HEK293T (cell line): ENCODE measurements at regions not wholly inside any gene's neighbourhood (a gene's known extent, or its start where the extent isn't known, plus 50 kb on each side); places are given as distances from the start of the nearest gene placed in this dataset.

Experiments used
- CTCF ChIA-PET: fragments of 350-600 bp; formaldehyde crosslinking; extraction: SDS; loops from one replicate; lab custom pipeline; 2021; ENCODE audit warnings: antibody characterized with exemption, inconsistent platforms; lab: Yijun Ruan, JAX
- POLR2A ChIA-PET: fragments of 350-600 bp; formaldehyde crosslinking; extraction: SDS; loops from one replicate; lab custom pipeline; 2020; ENCODE audit warnings: antibody characterized with exemption, inconsistent platforms; lab: Yijun Ruan, JAX
- DNase-seq: peaks from one replicate; pipeline ENCODE4 v3.0.0; 2012; ENCODE audit warnings: mixed read lengths; ENCODE audit errors: extremely low spot score
- ARNT ChIP-seq: fragments of 450-650 bp; IDR thresholded peaks from 2 replicates; pipeline ENCODE4 v1.6.1; 2017; ENCODE audit warnings: mild to moderate bottlenecking
- BHLHE40 ChIP-seq: fragments of 450-650 bp; IDR thresholded peaks from 2 replicates; pipeline ENCODE4 v1.6.1; 2016; ENCODE audit warnings: mild to moderate bottlenecking, moderate library complexity, borderline replicate concordance
- CTBP1 ChIP-seq: fragments of 450-650 bp; IDR thresholded peaks from 2 replicates; pipeline ENCODE4 v1.6.1; 2016; ENCODE audit warnings: borderline replicate concordance
- ELF4 ChIP-seq: fragments of 450-650 bp; IDR thresholded peaks from 2 replicates; pipeline ENCODE4 v1.6.1; 2017; ENCODE audit warnings: antibody characterized with exemption
- FOXA1 ChIP-seq: fragments of 450-650 bp; IDR thresholded peaks from 2 replicates; pipeline ENCODE4 v1.6.1; 2016; ENCODE audit warnings: mild to moderate bottlenecking
- FOXK2 ChIP-seq: fragments of 450-650 bp; IDR thresholded peaks from 2 replicates; pipeline ENCODE4 v1.6.1; 2016; ENCODE audit warnings: mild to moderate bottlenecking
- FOXM1 ChIP-seq: fragments of 450-650 bp; IDR thresholded peaks from 2 replicates; pipeline ENCODE4 v1.6.1; 2017; ENCODE audit warnings: mild to moderate bottlenecking, borderline replicate concordance
- HDGF ChIP-seq: fragments of 450-650 bp; IDR thresholded peaks from 2 replicates; pipeline ENCODE4 v1.6.1; 2017; ENCODE audit warnings: antibody characterized with exemption, borderline replicate concordance
- L3MBTL2 ChIP-seq: fragments of 450-650 bp; conservative IDR thresholded peaks from 2 replicates; pipeline ENCODE4 v1.6.1; 2016; ENCODE audit warnings: mild to moderate bottlenecking
- LEF1 ChIP-seq: fragments of 450-650 bp; IDR thresholded peaks from 2 replicates; pipeline ENCODE4 v1.6.1; 2017; ENCODE audit warnings: mild to moderate bottlenecking, borderline replicate concordance
- NFRKB ChIP-seq: fragments of 450-650 bp; IDR thresholded peaks from 2 replicates; pipeline ENCODE4 v1.6.1; 2016; ENCODE audit warnings: mild to moderate bottlenecking, moderate library complexity
- SP1 ChIP-seq: fragments of 450-650 bp; IDR thresholded peaks from 2 replicates; pipeline ENCODE4 v1.6.1; 2017
- SUZ12 ChIP-seq: fragments of 450-650 bp; IDR thresholded peaks from 2 replicates; pipeline ENCODE4 v1.6.1; 2016; ENCODE audit warnings: mild to moderate bottlenecking
- TARDBP ChIP-seq: fragments of 450-650 bp; IDR thresholded peaks from 2 replicates; pipeline ENCODE4 v1.6.1; 2016
- ZNF384 ChIP-seq: fragments of 450-650 bp; IDR thresholded peaks from 2 replicates; pipeline ENCODE4 v1.6.1; 2016
- TF ChIP-seq, protein P1 (sequence below): fragments of 450-650 bp; IDR thresholded peaks from 2 replicates; pipeline ENCODE4 v1.6.1; 2016

DNA sequence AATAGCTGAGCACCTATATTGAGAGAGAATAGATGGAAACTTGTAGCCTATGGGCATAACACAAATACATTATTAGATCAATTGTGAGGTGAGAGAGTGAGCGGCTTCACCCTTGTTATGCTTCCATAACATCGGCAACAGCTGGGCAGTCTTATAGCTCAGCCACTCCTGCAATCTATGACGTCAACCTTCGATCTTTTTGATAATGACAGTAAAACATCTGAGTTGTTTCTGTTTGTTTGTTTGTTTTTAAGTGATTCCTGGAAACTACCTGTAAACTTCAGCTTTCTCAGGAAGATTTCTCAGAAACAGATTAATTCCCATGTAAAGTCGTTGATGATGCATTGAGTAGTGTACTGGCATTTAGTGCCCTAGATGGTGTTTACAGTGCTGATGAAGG is 90.0 kb downstream of the DSEL start:
- POLR2A ChIA-PET, result no interaction called here
- CTCF ChIA-PET, result no interaction called here
- no peak for TF ChIP-seq SP1
- no peak for TF ChIP-seq NFRKB
- no peak for TF ChIP-seq ZNF384

DNA sequence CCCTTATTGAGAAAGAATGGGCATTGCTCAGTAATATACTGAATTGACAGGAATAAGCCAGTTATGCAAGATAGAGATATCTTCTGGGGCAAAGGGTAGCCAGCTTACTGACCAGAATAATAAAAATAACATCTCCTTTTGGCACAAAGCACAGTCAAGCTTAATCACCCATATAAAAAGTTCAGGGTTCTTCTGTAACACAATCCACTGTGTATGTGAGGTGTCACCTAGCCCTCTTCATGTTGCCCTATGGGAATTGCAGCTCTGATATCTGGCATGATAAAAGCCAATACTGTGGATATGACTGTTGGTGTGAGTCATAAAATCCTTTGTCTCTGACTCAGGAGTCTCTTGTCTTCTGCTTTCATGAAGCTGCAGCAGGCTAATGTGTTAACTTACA is 90.8 kb downstream of the DSEL start:
- DNase-seq, result no peak
- ChIA-PET POLR2A (no interaction called here), CTCF (no interaction called here)
- TF ChIP-seq TARDBP (no peak), NFRKB (no peak), SUZ12 (no peak), ELF4 (no peak), ARNT (no peak), HDGF (no peak), SP1 (no peak), LEF1 (no peak), ZNF384 (no peak), L3MBTL2 (no peak), FOXK2 (no peak), CTBP1 (no peak), FOXA1 (no peak), BHLHE40 (no peak), FOXM1 (no peak)
- TF ChIP-seq, protein P1, sequence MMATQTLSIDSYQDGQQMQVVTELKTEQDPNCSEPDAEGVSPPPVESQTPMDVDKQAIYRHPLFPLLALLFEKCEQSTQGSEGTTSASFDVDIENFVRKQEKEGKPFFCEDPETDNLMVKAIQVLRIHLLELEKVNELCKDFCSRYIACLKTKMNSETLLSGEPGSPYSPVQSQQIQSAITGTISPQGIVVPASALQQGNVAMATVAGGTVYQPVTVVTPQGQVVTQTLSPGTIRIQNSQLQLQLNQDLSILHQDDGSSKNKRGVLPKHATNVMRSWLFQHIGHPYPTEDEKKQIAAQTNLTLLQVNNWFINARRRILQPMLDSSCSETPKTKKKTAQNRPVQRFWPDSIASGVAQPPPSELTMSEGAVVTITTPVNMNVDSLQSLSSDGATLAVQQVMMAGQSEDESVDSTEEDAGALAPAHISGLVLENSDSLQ, result no peak

More for the DNA sequence above, 90.0 kb downstream of the DSEL start:
- DNase-seq, result no peak

DNA sequence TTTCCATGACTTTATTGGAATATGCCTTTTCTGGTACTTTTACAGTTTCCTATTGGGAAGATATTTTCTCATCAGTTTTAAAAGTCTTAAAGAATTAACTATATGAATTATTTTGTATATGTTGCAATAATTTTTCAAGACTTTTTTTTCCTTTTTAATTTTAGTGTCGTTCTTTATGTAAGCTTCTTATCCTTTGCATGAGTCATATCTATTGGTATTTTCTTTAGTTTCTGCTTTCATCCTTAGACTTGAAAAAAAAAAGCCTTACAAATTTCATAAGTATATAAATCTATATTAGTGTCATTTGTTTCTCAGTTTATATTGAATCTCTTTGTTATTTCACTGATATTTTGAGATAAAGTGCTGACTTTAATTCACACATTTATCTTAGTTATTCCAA is 94.9 kb downstream of the DSEL start:
- ChIA-PET POLR2A (no interaction called here), CTCF (no interaction called here)
- DNase-seq, result no peak
- TF ChIP-seq FOXA1, result no peak
- TF ChIP-seq FOXM1, result no peak
- no peak for TF ChIP-seq ELF4
- no peak for TF ChIP-seq BHLHE40
- no peak for TF ChIP-seq SUZ12
- TF ChIP-seq SP1, result no peak
- TF ChIP-seq HDGF, result no peak
- no peak for TF ChIP-seq NFRKB
- no peak for TF ChIP-seq CTBP1

DNA sequence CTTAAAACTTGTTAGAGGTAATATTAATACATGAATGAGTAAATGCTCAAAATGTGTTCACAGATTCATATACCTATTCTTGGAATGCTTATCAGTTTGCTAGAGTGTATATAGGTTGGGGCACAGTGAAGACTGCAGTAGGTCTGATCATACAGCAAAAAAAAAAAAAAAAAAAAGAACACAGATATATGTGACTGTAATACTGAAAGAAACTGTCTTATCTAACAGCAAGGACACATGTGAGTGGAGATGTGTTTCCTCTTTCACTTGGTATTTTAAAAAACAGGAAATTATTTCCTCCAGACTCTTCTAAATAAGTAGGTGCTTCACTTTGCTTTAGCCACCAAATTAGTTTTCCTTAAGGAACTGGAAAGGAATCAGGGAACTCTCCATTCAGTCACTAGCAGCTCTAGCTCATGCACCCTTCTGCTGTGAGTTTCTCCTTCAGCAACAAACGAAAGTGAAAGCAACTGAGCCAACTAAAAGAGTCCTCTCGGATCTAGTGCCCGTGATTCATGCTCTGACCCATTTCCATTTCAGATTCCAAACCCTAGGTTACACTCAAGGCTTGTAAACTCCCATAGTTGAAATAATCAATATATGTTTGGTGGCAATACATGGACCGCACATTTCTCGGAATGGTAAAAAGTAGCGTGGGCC is 98.5 kb downstream of the DSEL start:
- ChIA-PET POLR2A (no interaction called here), CTCF (no interaction called here)
- no peak for TF ChIP-seq ARNT
- TF ChIP-seq SUZ12, result no peak
- no peak for TF ChIP-seq HDGF
- no peak for TF ChIP-seq FOXA1
- TF ChIP-seq TARDBP, result no peak
- TF ChIP-seq, protein P1, result no peak
- no peak for TF ChIP-seq FOXM1
- no peak for TF ChIP-seq BHLHE40
- no peak for TF ChIP-seq NFRKB
- peak; percentile 3 for DNase-seq

DNA sequence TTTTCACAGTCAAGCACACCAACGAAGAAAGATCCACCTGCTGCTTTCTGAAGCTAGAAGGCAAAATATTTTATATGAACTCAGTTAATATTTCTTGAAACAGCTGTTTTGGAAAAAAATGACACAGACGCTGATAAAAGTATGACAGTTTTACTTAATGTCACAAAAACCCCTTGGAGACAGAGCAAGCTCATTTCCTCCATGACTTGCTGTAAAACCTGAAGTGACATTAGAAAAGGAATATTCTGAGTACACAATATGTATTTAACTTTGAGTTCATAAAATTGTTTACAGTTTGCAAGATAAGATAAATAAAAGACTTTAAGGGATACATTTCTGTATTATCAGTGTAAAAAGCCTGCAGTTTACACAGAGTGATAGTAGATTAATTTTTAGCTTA is 105.4 kb downstream of the DSEL start:
- CTCF ChIA-PET, result no interaction called here
- TF ChIP-seq LEF1 (no peak), BHLHE40 (no peak), FOXK2 (no peak), ZNF384 (no peak), L3MBTL2 (no peak), FOXM1 (no peak)
- POLR2A ChIA-PET, result no interaction called here
- no peak for DNase-seq

DNA sequence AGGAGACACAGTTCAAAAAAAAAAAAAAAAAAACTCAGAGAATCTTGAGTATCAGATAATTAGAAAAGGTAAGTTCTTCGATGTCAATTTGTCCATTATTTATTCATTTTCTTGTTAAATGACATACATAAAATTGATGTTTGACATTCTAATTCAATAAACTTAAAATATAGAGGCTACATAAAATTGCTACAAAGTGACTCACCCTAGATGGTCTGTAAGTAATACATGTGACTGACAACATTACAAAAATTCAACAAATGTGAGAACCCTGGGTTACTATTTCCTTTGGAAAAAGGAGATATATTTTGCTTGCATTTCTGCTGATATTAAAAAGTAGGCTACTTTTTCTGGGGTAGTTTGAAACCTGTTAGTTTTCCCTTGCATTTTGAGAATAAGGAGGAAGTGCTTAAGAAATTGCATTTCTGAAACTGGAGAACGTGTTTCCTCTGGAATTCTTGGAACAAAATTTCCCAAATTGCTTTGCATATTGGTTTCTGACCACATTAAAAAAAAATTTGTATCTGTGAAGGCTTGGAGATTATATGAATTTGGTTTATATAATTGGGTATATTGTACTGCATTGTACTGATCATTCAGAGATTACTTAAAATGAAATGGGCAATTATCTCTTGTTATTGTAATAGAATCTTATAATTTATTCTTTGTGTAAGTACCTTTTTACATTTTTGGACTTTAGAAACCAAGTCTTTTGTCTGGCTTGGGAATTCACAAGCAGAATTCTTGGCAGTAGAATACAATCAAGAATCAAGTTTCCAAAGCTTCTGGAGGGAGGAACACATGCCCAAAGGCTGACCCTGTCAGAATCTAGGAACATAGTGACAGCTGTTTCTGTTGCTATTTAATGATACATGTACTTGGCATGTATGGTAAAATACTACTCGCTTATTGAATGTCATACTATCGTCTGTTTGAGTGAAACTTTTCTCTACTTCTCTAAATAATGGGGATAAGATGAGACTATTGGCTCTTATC is 106.1 kb downstream of the DSEL start:
- POLR2A ChIA-PET, result no interaction called here
- CTCF ChIA-PET, result no interaction called here
- TF ChIP-seq SP1 (no peak), TARDBP (no peak)
- DNase-seq, result no peak

DNA sequence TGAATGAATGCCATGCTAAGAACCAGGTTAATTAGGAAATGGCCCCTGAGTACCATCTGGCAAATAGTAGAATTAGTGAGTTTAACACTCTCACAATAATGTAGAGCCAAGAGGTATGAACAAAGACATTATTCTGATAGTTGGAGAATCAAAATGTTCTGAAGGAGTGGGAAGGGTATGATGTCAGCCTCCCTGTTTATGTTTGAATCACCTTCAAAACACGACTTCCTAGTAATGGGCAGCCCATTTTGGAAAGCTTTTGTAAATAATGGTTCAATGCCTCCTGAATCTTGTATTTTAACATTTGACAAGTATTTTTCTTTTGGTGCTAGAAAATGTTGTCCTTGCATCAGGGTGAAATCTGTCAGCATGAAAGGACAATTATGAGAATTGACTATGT is 108.3 kb downstream of the DSEL start:
- CTCF ChIA-PET, result no interaction called here
- TF ChIP-seq SUZ12 (no peak), L3MBTL2 (no peak), TARDBP (no peak), FOXA1 (no peak), BHLHE40 (no peak), HDGF (no peak), FOXK2 (no peak), CTBP1 (no peak), ARNT (no peak)
- TF ChIP-seq, protein P1, result no peak
- POLR2A ChIA-PET, result no interaction called here

More for the DNA sequence above, 108.3 kb downstream of the DSEL start:
- no peak for DNase-seq
